PFSK-1 (cell line): ENCODE measurements at regions not wholly inside any gene's neighbourhood (a gene's known extent, or its start where the extent isn't known, plus 50 kb on each side); places are given as distances from the start of the nearest gene placed in this dataset.

Experiments
- FOXP2 ChIP-seq: optimal IDR thresholded peaks from 2 replicates; pipeline ENCODE3; 2011; ENCODE audit warnings: borderline replicate concordance, control low read depth, inconsistent platforms; ENCODE audit not compliant: insufficient read depth; ENCODE audit errors: extremely low read length, extremely low read depth
- POLR2AphosphoS5 ChIP-seq: IDR thresholded peaks from 2 replicates; pipeline ENCODE4 v1.6.1; 2012; ENCODE audit warnings: low read depth, mild to moderate bottlenecking, control low read depth, low read length, moderate library complexity
- REST ChIP-seq, 2 experiments: IDR thresholded peaks; 2 replicates each; pipeline versions ENCODE4 v1.6.1 to v1.8.0; 2011 to 2012; ENCODE audit warnings: low read depth in 2 of 2, low read length in 2 of 2, control low read depth in 1 of 2, inconsistent platforms in 1 of 2, mild to moderate bottlenecking in 1 of 2, moderate library complexity in 1 of 2; ENCODE audit not compliant: insufficient read depth in 1 of 2
- SIN3A ChIP-seq: IDR thresholded peaks from 2 replicates; pipeline ENCODE4 v1.6.1; 2012; ENCODE audit warnings: mild to moderate bottlenecking, low read length, moderate library complexity, borderline replicate concordance; ENCODE audit not compliant: insufficient read depth
- TAF1 ChIP-seq: IDR thresholded peaks from 2 replicates; pipeline ENCODE4 v1.6.1; 2012; ENCODE audit warnings: low read length, control low read depth, borderline replicate concordance; ENCODE audit not compliant: insufficient read depth

DNA sequence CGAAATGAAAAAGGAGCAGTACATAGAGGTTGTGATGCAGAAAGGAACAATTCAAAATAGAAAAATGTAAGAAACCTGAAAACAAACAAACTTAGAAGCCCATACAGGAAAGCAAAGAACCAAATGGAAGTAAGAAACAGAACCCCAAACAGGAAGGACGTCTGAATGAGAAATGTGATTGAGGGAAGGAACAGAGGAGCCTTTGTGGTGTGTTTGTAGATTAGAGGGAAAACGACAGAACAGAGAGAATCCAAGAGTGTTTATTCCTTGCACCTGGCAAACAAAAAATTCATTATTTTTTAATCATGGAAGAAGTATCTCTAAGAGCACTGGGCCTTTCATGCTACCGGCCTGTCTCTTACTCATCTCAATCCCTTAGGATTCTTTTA, 67.8 kb upstream of the ZSWIM6 start:
- TF ChIP-seq REST (IDR thresholded peaks at IDR 0.05; ENCODE audit: insufficient read depth in 1 of 2, low read depth in 2 of 2, low read length in 2 of 2) (no peak), TAF1 (no peak), POLR2AphosphoS5 (no peak), SIN3A (no peak), FOXP2 (no peak)
